ENCODE measurements at regions not wholly inside any gene's neighbourhood (a gene's known extent, or its start where the extent isn't known, plus 50 kb on each side); places are given as distances from the start of the nearest gene placed in this dataset.

DNA sequence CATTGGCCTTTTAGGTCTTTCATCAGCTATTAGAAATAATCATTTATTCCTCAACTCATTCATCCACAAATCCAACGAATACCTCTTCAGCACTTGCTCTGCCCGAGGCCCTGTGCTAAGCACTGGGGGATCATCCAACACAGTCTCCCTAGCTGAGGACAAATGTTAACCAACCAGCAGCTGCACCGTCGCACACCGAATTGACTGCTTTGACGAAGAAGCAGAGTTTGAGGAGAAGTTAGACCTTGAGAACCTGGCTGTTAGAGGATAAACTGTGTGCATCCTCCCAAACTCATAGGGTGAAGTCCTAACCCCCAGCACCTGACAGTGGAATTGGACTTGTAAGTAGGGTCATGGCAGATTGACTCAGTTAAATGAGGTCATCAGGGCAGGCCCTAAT, 170.9 kb downstream of the USP12 start (continued):
- TF ChIP-seq, protein P1, sequence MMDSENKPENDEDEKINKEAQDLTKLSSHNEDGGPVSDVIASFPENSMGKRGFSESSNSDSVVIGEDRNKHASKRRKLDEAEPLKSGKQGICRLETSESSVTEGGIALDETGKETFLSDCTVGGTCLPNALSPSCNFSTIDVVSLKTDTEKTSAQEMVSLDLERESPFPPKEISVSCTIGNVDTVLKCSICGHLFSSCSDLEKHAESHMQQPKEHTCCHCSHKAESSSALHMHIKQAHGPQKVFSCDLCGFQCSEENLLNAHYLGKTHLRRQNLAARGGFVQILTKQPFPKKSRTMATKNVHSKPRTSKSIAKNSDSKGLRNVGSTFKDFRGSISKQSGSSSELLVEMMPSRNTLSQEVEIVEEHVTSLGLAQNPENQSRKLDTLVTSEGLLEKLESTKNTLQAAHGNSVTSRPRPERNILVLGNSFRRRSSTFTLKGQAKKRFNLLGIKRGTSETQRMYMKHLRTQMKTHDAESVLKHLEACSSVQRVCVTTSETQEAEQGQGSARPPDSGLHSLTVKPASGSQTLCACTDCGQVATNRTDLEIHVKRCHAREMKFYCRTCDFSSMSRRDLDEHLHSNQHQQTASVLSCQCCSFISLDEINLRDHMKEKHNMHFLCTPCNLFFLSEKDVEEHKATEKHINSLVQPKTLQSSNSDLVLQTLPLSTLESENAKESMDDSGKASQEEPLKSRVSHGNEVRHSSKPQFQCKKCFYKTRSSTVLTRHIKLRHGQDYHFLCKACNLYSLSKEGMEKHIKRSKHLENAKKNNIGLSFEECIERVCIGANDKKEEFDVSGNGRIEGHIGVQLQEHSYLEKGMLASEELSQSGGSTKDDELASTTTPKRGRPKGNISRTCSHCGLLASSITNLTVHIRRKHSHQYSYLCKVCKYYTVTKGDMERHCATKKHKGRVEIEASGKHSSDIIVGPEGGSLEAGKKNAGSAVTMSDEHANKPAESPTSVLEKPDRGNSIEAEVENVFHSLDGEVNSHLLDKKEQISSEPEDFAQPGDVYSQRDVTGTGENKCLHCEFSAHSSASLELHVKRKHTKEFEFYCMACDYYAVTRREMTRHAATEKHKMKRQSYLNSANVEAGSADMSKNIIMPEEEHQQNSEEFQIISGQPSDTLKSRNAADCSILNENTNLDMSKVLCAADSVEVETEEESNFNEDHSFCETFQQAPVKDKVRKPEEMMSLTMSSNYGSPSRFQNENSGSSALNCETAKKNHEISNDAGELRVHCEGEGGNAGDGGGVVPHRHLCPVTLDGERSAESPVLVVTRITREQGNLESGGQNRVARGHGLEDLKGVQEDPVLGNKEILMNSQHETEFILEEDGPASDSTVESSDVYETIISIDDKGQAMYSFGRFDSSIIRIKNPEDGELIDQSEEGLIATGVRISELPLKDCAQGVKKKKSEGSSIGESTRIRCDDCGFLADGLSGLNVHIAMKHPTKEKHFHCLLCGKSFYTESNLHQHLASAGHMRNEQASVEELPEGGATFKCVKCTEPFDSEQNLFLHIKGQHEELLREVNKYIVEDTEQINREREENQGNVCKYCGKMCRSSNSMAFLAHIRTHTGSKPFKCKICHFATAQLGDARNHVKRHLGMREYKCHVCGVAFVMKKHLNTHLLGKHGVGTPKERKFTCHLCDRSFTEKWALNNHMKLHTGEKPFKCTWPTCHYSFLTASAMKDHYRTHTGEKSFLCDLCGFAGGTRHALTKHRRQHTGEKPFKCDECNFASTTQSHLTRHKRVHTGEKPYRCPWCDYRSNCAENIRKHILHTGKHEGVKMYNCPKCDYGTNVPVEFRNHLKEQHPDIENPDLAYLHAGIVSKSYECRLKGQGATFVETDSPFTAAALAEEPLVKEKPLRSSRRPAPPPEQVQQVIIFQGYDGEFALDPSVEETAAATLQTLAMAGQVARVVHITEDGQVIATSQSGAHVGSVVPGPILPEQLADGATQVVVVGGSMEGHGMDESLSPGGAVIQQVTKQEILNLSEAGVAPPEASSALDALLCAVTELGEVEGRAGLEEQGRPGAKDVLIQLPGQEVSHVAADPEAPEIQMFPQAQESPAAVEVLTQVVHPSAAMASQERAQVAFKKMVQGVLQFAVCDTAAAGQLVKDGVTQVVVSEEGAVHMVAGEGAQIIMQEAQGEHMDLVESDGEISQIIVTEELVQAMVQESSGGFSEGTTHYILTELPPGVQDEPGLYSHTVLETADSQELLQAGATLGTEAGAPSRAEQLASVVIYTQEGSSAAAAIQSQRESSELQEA (IDR thresholded peaks at IDR 0.05; ENCODE audit: low read depth): no peak
- TF ChIP-seq MYBL2 (IDR thresholded peaks at IDR 0.05; ENCODE audit: low read depth): no peak
- no peak for TF ChIP-seq MYBL2 (CRISPR knock-in tag; IDR thresholded peaks at IDR 0.05; ENCODE audit: borderline replicate concordance)

Data from K562 (cell line).